Activated T-cell treated with anti-CD3 and anti-CD28 coated beads for 1 hour (primary cell): ENCODE measurements at regions not wholly inside any gene's neighbourhood (a gene's known extent, or its start where the extent isn't known, plus 50 kb on each side); places are given as distances from the start of the nearest gene placed in this dataset.
A peak's percentile ranks its signal among the peaks of the same experiment; 100 is the strongest.
"Not testable (repeated sequence)": the region's sequence is repeated elsewhere in the genome, so short reads cannot be mapped to it uniquely, and the experiment has no call there.

ENCODE experiments used
- DNase-seq: peaks from one replicate; pipeline ENCODE4 v3.0.0-alpha.2; 2020; ENCODE audit warnings: low read depth

DNA sequence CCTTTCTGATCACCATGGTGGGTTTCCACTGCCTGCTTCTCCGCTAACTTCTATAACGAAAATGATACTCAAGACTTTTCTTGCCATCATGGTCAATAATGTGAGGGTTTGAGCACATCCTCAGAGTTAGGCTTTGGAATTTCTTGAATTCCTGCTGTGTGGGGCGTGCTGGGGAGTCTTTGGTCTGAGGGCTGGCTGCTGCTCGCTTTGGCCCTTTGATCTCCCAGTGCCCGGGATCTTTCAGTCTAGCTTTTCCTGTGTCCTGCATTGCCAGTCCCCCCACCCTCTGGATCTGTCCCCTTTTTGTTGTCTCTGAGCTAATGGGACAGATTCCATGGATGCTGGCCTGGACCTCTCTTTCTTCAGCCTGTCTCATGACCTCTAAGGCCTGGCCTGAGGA is 182.6 kb downstream of the NPIPA7 start:
- not testable (repeated sequence) for DNase-seq

DNA sequence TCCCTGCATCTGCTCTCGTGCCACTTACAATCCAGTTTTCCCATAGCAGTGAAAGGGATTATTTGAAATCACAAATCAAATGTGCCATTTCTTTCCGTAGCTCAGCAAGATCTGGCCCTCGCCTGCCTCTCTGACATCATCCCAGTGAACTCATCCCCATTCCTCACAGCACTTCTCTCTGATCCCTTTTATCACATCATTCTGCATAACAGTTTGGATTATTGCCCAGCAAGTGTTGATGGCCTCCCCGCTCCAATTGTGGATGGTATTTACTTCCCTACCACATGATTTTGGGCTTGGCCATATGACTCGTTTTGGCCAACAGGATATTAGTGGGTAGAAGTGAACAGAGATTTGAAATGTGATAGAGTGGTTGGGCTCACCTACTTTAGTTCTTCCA is 185.0 kb downstream of the NPIPA7 start:
- not testable (repeated sequence) for DNase-seq

DNA sequence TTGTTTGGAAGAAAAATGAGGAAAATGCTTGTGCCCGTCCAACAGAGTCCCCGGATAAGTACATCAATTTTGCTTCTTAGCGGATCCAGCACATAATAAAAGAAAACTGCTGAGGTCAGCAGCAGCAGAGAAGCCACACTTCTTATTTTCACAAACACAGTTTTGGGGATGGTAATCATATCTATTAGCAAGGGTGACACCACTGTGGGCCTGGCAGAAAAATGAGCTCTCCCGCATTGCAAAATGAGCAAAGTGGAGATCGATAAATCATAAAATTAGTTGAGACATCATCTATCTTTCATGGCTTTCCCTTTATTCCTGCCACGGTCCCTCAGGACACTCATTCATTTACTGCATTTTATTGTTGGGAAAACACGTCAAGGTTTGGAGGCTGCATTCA is 186.4 kb downstream of the NPIPA7 start:
- not testable (repeated sequence) for DNase-seq

DNA sequence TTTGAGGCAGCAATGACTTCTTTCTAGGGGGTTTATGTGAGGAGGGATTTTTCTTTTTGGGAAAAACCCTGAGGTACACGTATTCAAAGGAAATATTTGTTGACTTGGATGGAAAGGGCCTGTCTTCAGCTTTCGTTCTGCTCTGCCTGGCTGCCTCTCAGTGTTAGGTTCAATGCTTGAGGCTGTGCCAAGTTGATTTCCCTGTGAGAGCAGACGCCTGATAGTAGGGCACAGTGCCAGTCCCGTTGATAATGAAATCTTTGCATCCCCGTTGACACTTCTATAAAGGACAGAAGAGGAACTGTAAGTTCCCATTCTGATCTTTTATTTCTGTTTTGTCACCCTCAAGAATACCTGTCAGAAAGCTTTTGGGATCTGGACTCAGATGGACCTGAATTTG is 191.1 kb downstream of the NPIPA7 start:
- DNase-seq = not testable (repeated sequence)

DNA sequence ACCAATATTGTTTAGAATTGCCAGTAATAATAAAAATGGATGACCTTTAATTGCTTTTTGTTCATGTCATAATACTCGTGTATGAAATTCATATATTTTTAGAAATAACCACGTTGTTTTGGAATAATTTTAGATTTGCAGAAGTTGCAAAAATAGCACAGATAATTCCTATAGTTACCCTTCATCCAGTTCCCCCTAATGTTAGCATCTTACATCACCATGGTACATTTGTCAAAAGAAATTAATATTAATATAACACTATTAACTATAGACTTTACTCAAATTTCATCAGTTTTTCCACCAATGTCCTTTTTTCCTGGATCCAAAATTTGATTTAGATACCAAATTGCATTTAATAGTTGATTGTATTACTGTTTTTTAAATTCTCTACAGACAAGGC is 191.9 kb downstream of the NPIPA7 start:
- not testable (repeated sequence) for DNase-seq

DNA sequence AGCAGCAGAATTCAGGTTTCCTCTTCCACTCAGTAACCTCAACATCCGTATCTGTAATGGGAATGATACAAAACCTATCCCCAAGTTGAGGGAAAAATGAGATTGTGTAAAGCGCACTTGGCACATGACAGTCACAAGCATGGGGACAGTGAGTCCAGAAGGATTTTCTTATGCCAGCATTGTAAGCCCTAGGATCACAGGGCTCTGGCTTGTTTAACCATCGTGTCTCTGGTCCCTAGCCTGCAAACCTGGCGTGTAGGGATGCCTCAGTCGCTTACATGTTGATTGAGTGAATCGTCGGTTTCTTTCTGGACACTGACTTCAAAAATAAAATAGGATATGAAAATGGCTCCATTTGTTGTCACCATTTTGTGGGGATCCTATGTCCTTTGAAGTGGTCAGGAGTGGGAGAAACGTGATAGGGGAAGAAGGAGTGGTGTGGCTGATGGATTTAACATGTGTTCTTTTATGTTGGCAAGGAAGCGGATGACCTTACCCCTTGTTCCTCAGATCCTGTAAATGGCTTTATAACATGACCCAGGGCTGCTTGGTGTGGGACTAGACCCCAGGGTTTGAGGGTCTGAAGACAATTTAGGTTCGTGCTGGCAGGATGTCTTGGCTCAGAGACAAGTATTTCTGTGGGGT is 193.3 kb downstream of the NPIPA7 start:
- DNase-seq = not testable (repeated sequence)

DNA sequence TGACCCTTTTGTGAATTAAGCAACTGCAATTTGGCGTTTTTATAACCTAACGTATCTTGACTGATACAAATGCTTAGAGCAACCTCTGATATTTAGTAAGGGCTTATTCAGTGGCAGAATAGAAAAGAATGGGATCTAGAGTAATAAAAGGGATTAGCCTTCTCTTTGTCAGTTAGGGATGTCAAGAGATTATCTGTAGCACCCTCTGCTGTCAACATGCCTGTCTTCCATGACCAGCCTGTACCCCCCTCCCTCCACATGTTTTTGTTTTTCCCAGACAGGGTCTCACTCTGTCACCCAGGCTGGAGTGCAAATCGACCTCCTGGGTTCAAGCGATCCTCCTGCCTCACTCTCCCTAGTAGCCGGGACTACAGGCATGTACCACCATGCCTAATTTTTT is 198.1 kb downstream of the NPIPA7 start:
- not testable (repeated sequence) for DNase-seq

DNA sequence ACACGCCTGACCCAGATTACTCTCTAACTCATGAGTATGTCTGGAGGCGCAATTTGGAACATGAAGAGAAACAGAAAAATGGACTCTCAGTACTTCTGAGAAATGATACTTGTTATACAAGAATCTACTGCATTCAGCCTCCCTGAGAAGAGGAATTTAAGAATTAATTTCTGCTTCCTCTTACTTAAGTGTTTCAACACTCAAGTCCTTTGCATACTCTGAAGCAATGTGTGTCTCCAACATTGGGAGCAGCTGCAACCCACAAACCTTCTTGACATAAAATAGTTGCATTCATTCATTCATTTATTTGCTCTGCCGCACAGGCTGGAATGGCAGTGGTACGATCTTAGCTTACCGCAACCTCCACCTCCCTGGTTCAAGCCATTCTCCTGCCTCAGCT is 199.8 kb downstream of the NPIPA7 start:
- DNase-seq = no peak

DNA sequence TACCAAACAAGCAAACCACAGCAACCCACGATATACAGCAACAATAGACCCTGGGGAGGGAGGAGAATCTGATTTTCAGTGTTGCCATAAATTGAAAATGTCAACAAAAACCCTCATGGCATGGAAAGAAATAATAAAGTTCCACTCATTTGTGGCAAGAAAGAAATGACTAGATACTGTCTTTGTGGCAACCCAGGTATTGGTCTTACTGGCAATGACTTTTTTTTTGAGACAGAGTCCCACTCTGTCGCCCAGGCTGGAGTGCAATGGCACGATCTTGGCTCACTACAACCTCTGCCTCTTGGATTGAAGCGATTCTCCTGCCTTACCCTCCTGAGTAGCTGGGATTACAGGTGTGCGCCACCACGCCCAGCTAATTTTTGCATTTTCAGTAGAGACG is 204.0 kb downstream of the NPIPA7 start:
- DNase-seq = not testable (repeated sequence)

DNA sequence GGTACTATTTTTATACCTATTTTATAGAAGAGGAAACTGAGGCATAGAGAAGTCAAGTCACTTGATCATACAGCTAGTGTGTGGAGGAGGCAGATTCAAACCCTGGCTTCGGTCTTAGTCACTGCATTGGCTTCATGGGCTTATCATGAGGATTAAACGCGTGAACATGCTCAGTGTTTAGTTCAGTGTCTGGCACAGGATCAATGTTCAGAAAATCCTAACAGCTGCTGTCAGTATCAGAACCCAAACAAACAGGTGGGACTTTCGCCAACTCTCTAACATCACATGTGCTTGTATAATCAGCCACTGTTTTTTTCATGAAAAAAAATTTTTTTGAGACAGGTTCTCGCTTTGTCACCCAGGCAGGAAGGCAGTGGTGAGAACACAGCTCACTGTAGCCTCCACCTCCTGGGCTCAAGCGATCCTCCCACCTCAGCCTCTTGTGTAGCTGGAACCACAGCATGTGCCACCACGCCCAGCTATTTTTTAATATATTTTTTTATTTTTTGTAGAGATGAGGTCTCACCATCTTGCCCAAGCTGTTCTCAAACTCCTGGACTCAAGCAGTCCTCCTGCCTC is 207.2 kb downstream of the NPIPA7 start:
- not testable (repeated sequence) for DNase-seq

DNA sequence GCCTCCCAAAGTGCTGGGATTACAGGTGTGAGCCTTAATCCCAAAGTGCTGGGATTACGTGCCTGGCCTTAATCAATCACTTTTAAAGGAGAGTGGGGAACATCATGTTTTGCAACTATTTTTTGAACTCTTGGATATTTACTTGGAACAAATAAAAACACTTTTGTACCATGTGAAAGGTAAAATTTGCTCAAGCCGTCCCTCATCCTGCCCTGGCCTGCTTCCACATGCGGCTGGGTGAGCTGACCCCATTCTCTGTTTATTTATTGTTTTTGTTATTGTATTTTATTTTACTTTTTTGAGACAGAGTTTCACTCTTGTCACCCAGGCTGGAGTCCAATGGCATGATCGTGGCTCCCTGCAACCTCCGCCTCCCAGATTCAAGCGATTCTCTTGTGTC is 208.0 kb downstream of the NPIPA7 start:
- not testable (repeated sequence) for DNase-seq

DNA sequence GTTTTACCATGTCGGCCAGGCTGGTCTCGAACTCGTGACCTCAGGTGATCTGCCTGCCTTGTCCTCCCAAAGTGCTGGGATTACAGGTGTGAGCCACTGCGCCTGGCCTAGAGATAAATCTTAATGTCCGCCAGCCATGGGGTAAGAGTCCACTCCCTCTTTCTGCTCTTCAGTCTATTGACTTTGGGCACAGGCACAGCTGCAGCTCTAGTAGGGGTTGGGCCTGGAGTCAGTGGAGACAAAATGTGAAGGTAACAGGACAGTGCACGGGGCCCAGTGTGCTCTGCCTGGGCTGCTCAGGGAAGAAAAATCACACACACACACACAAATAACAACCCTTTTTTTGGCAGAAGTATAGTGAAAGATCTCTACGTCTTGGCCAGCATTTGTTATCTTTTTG is 209.5 kb downstream of the NPIPA7 start:
- DNase-seq = not testable (repeated sequence)

DNA sequence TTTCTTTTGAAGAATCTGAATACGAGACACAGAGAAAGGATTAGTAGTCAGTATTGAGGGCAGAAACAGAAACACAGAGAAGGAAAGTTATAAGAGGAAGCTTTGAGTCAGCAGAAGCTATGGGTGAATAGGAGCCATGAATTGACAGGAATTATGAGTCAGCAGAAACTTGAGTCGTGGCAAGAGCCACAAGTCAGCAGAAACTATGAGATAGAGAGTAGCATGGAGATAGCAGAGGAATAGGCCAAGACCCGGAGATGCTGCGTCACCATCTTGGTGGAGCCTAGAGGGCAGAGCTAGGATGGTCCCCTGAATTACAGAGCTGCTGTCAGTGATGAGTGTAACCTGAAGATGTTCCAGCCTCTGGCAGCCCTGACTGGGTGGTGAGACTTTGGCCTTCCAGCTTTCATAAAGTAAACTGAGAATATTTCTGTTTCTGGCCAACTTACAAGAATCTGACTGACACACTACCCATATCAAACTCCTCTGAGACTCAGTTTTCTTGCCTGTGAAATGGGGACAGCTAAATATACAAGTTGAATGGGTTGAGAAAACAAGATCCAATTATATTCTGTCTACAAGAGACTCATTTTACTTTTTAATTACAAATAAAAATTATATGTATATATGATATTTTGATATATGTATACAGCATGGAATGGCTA is 211.8 kb downstream of the NPIPA7 start:
- not testable (repeated sequence) for DNase-seq

DNA sequence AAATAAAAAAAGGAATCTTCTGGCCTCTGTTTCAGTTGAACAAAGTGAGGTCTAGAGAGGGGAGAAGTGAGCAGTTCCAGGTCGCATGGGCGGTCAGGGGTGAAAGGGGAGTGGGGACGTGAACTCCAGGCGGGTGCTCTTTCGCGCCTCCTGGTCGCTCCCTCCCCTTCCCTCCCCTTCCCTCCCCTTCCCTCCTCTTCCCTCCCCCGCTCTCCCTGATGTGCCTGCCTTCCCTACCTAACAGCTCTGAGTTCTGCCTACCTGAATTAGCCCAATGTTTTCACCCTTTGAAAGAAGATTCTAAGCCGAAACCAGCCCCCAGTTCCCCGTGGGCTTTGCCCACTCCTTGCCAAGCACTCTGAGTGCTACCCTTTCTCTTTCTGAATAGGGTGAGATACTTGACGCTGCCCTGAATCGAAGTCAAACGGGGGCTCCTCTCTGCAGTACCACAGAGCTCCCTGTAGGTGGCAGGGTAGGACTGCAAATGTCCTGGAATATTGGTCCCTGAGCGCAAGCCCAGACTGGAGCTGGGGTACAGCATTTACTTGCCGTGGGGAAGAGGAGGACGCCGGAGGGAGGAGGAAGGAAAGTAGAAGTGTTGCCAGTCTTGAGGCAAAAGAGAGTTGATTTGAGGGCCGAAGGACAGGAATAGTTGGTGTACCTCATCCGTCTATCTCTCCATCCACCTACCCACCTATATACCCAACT is 214.4 kb downstream of the NPIPA7 start:
- peak; percentile 14 for DNase-seq

DNA sequence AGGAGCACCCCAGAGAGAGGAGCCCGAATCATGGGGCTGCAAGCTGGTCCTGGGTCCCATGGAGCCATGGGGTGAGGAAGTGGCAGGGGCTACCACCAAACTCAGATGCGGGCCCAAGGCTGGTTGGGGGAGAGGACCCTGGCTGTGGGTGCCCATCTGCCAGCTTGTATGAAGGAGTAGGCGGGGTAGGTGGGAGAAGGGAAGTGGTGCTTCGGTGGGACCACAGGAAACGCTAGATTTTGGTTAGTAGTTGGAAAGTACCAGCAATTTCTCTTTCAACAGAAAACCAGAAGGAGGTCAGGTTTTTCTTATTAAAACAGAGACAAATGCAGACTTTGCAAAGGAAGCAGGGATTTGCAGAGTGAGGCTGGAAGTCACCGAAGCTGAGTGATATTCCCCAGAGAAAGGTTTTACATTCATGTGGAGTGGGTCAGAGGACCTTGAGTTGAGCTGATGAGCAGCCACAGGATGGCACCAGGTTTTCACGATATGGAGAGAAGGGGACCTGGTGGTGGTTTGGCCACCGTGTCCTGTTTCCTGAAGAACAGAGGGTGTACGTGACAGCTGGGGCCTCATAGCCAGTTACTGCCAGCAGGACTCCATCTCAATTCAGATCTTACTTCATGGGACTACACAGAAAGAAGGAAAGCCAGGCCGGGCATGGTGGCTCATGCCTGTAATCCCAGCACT is 216.2 kb downstream of the NPIPA7 start:
- DNase-seq = not testable (repeated sequence)

DNA sequence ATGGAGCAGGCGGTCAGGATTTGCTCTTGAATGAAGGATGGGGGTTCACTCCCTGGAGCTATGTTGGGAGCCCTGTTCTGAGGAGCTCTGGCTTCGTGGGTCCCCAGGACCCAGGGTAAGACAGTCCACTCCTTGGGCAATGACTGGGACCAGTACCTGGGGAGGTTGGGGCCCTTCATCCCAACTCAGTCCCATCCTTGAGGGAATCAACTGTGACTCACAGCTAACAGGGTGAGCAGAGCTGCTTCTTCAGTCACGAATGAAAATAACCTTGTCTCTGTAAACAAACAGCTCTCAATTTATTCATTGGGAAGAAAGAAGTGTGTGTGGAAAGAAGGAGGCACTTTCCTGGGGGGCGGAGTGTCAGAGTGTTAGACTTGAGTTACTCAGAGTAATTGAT is 222.3 kb downstream of the NPIPA7 start:
- not testable (repeated sequence) for DNase-seq

DNA sequence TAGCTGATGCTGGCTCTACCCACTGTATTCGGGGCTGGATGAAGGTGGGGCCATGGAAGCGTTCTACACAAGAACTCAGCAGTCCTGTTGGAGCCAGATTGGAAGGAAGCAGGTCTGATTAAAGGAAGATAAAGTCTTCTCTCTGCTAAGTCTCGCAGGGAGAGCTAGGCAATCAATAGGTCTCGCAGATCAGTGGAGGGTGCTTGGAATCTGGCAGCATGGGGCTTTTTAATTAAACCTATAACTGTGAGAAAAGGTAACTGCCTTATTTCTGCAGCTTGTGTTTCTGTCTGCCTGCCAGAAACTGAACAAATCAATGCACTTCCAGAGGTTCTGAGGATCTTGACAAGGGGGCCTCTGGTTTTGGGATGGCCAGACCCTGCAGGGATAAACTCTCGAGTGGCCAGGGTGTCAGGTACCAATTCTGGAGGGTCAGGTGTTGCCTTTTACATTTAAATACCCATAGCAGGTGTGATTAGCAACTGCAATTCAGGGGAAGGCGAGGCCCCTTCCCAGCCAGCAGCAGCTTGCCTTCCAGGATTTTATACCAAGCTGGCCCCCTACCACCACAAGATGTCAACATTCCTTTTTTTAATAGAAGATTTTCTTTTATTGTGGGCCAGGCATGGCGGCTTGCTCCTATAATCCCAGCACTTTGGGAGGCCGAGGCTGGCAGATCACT is 228.6 kb downstream of the NPIPA7 start:
- DNase-seq = not testable (repeated sequence)

DNA sequence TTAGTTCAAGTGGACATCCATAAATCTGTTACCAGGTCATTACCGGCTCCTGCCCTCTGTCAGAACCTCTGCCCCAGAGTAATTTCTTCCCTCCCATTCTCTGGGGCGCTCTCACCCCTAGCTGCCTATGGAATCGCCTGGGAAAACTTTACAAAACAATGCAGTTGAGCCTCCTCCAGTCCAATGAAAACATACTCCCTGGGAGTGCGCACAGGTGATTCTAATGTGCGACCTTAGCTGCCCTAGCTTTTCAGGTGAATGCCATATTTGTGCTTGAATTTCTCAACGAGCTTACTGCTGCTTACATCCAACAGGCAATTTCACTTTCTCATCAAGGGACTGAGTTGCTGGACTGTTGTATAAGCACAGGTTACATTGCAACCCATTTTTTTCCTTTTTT is 230.7 kb downstream of the NPIPA7 start:
- DNase-seq = not testable (repeated sequence)

DNA sequence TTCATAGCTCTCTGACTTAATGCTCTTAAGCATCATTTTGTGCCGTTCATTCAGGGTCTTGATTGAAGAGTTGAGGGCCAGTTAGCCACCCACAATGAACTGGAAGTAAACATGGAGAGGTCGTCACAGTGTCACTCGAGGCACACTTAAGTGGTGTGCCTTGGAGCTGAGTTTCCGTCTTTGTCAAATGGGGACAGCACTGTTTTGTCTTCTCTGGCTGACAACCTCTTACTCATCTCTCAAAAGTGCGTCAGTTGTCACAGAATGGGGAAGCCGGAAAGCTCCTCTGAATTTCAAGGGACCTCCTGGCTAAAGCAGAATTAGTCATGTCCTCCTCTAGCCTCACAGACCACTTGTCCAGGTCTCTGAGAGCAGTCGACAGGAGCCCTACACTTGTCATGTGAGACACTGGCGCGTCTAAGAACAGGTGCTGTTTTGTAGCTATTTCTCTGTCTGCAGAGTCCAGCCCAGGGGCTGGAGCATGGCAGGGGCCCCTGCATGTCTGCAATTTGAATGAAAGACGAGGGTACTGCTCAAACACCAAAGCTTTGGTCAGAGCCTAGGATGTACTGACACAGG is 231.5 kb downstream of the NPIPA7 start:
- DNase-seq = not testable (repeated sequence)

DNA sequence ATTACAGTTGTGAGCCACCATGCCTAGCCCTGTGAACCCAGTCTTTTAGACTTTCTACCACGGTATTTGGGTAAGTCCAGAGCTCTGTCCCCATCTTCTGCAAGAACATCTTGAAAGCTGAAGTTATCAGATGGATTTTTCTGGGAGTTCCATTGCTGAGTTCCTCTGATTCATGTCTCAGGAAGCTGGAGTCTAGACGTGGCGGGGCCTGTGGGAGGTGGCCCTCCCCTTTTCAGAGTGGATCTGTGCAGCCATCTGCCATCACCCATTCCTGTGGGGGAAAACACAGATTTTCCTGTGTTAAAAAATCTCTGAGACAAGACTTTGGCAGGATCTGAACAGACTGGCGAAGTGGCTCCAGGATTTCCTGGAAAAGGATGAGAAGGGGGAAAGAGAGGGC is 234.3 kb downstream of the NPIPA7 start:
- DNase-seq = not testable (repeated sequence)

DNA sequence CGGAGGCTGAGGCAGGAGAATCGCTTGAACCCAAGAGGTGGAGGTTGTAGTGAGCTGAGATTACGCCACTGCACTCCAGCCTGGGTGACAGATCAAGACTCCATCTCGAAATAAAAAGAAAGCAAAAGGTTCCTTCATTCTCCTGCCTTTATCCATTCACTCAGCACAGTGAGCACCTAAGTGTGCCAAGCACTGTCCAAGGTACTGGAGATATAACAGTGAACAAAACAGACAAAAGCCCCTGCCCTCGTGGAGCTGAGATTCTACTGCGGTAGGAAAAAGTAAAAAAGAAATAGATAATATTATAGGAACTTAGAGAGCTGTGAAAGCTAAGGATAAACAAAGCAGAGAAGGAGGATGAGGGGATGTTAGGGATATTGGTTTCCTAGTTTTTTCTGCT is 235.5 kb downstream of the NPIPA7 start:
- not testable (repeated sequence) for DNase-seq
